ENCODE measurements at regions not wholly inside any gene's neighbourhood (a gene's known extent, or its start where the extent isn't known, plus 50 kb on each side); places are given as distances from the start of the nearest gene placed in this dataset.
"Not testable (repeated sequence)": the region's sequence is repeated elsewhere in the genome, so short reads cannot be mapped to it uniquely, and the experiment has no call there.

- TF ChIP-seq CTCF (IDR thresholded peaks at IDR 0.05; ENCODE audit: unreplicated experiment in 3 of 3): no peak
- Mint-ChIP-seq H3K4me3 (no peak overlapping the region), H3K27me3 (ENCODE audit: low read depth) (peaks cover 19% of the 10 kb centered on the region), H3K4me1 (no peaks in the 10 kb centered on the region), H3K36me3 (ENCODE audit: low read depth) (no peaks in the 10 kb centered on the region), H3K27ac (no peak overlapping the region), H3K9me3 (no peaks in the 10 kb centered on the region)
Observed at GRCh38 chr4:77284036-77284435, 127.0 kb downstream of the CCNG2 start.

GRCh38 chr4:77286906-77287305, 129.9 kb downstream of the CCNG2 start:
- H3K27me3 Mint-ChIP-seq (ENCODE audit: low read depth): peaks cover 16% of the 10 kb centered on the region
- no peaks in the 10 kb centered on the region for H3K4me1 Mint-ChIP-seq

GRCh38 chr4:77293426-77293825, 136.4 kb downstream of the CCNG2 start:
- Mint-ChIP-seq H3K4me3 (no peak overlapping the region), H3K4me1 (no peaks in the 10 kb centered on the region), H3K36me3 (ENCODE audit: low read depth) (no peaks in the 10 kb centered on the region), H3K27ac (no peak overlapping the region), H3K9me3 (peaks cover 19% of the 10 kb centered on the region), H3K27me3 (ENCODE audit: low read depth) (peaks cover 6% of the 10 kb centered on the region)
- TF ChIP-seq CTCF (IDR thresholded peaks at IDR 0.05; ENCODE audit: unreplicated experiment in 3 of 3): no peak

More at GRCh38 chr4:77286906-77287305, 129.9 kb downstream of the CCNG2 start:
- TF ChIP-seq CTCF (IDR thresholded peaks at IDR 0.05; ENCODE audit: unreplicated experiment in 3 of 3): no peak
- Mint-ChIP-seq H3K9me3 (no peaks in the 10 kb centered on the region), H3K27ac (no peak overlapping the region), H3K36me3 (ENCODE audit: low read depth) (no peaks in the 10 kb centered on the region), H3K4me3 (no peak overlapping the region)

- not testable (repeated sequence) for H3K27me3 Mint-ChIP-seq (ENCODE audit: low read depth); H3K27ac Mint-ChIP-seq; H3K4me3 Mint-ChIP-seq; H3K36me3 Mint-ChIP-seq (ENCODE audit: low read depth); H3K4me1 Mint-ChIP-seq
- H3K9me3 Mint-ChIP-seq: peaks cover 33% of the 10 kb centered on the region
Observed at GRCh38 chr4:77300996-77301395, 144.0 kb downstream of the CCNG2 start.

GRCh38 chr4:77305766-77306165, 148.8 kb downstream of the CCNG2 start:
- Mint-ChIP-seq H3K27ac (no peak overlapping the region), H3K4me1 (peaks cover under 1% of the 10 kb centered on the region), H3K4me3 (no peak overlapping the region), H3K36me3 (ENCODE audit: low read depth) (no peaks in the 10 kb centered on the region), H3K27me3 (ENCODE audit: low read depth) (no peaks in the 10 kb centered on the region), H3K9me3 (peaks cover 4% of the 10 kb centered on the region)
- no peak for TF ChIP-seq CTCF (IDR thresholded peaks at IDR 0.05; ENCODE audit: unreplicated experiment in 3 of 3)

- H3K27me3 Mint-ChIP-seq (ENCODE audit: low read depth): no peaks in the 10 kb centered on the region
- no peak overlapping the region for H3K4me3 Mint-ChIP-seq
- H3K27ac Mint-ChIP-seq: no peak overlapping the region
- peaks cover 4% of the 10 kb centered on the region for H3K4me1 Mint-ChIP-seq
- no peaks in the 10 kb centered on the region for H3K36me3 Mint-ChIP-seq (ENCODE audit: low read depth)
- no peak for TF ChIP-seq CTCF (IDR thresholded peaks at IDR 0.05; ENCODE audit: unreplicated experiment in 3 of 3)
- H3K9me3 Mint-ChIP-seq: peaks cover 4% of the 10 kb centered on the region
Observed at GRCh38 chr4:77306496-77306895, 149.5 kb downstream of the CCNG2 start.
